OCI-LY7 (cell line): ENCODE measurements at regions not wholly inside any gene's neighbourhood (a gene's known extent, or its start where the extent isn't known, plus 50 kb on each side); places are given as distances from the start of the nearest gene placed in this dataset.

ENCODE experiments used
- BruUV-seq: library from RNA; stranded (reverse); fragments of 400-500 nt; replicated peaks from 2 replicates; lab custom pipeline; 2021; lab: Mats Ljungman, UMichigan
- CTCF ChIA-PET: fragments of 300-600 bp; sonication (Branson Sonifier 250); formaldehyde crosslinking; loops from one replicate; lab custom pipeline; 2022; ENCODE audit warnings: antibody characterized with exemption; ENCODE audit not compliant: unreplicated experiment; lab: Charles Lee
- POLR2A ChIA-PET: fragments of 300-600 bp; sonication (Branson Sonifier 250); formaldehyde crosslinking; loops from one replicate; lab custom pipeline; 2022; ENCODE audit warnings: antibody characterized with exemption; lab: Charles Lee
- DNase-seq: peaks from one replicate; pipeline ENCODE4 v3.0.0-alpha.2; 2015; ENCODE audit warnings: low spot score
- H2AFZ ChIP-seq: fragments of 200-600 bp; sonication (generic), shearing (Covaris generic); 2 replicates; pipeline ENCODE4 v1.6.1; 2014; ENCODE audit warnings: mild to moderate bottlenecking, antibody characterized with exemption, low read length, moderate library complexity
- H3K27ac ChIP-seq: fragments of 200-600 bp; sonication (generic); 2 replicates; pipeline ENCODE4 v1.5.1; 2014; ENCODE audit warnings: mixed run types, low read depth, mild to moderate bottlenecking, moderate library complexity, low read length, inconsistent platforms; ENCODE audit not compliant: poor library complexity, severe bottlenecking
- H3K36me3 ChIP-seq: fragments of 200-600 bp; sonication (generic); 2 replicates; pipeline ENCODE4 v1.6.1; 2014; ENCODE audit warnings: mild to moderate bottlenecking, antibody characterized with exemption, low read length, moderate library complexity, mixed read lengths; ENCODE audit not compliant: insufficient read depth
- H3K4me1 ChIP-seq: fragments of 200-600 bp; sonication (generic); 2 replicates; pipeline ENCODE4 v1.5.1; 2014; ENCODE audit warnings: mild to moderate bottlenecking, low read length; ENCODE audit not compliant: insufficient read depth, poor library complexity, severe bottlenecking
- H3K4me2 ChIP-seq: fragments of 200-600 bp; sonication (generic); 2 replicates; pipeline ENCODE4 v1.6.1; 2014; ENCODE audit warnings: mild to moderate bottlenecking, low read length
- H3K4me3 ChIP-seq: fragments of 200-600 bp; sonication (generic); 2 replicates; pipeline ENCODE4 v1.5.1; 2014; ENCODE audit warnings: mild to moderate bottlenecking, low read depth, low read length; ENCODE audit not compliant: poor library complexity, severe bottlenecking
- H3K79me2 ChIP-seq: fragments of 200-600 bp; sonication (generic); 2 replicates; pipeline ENCODE4 v1.6.1; 2016; ENCODE audit warnings: low read depth, mild to moderate bottlenecking, low read length, moderate library complexity, mixed read lengths; ENCODE audit not compliant: insufficient read depth
- H3K9me2 ChIP-seq: fragments of 200-600 bp; sonication (generic); 2 replicates; pipeline ENCODE4 v1.6.1; 2016; ENCODE audit warnings: mild to moderate bottlenecking, low read length, mixed read lengths; ENCODE audit not compliant: insufficient read depth
- H3K9me3 ChIP-seq: fragments of 200-600 bp; sonication (generic); 2 replicates; pipeline ENCODE4 v1.6.1; 2014; ENCODE audit warnings: mild to moderate bottlenecking, mixed run types, low read length, mixed read lengths
- H4K20me1 ChIP-seq: fragments of 200-600 bp; sonication (generic); 2 replicates; pipeline ENCODE4 v1.6.1; 2014; ENCODE audit warnings: mild to moderate bottlenecking, antibody characterized with exemption, low read length, moderate library complexity, mixed read lengths; ENCODE audit not compliant: insufficient read depth
- CTCF ChIP-seq: fragments of 200-600 bp; sonication (generic); conservative IDR thresholded peaks from 2 replicates; pipeline ENCODE4 v1.5.1; 2014; ENCODE audit warnings: mild to moderate bottlenecking, antibody characterized with exemption, low read length, moderate library complexity, mixed read lengths
- EZH2phosphoT487 ChIP-seq: fragments of 200-600 bp; sonication (generic); IDR thresholded peaks from 2 replicates; pipeline ENCODE4 v1.6.1; 2018; ENCODE audit warnings: low read depth, borderline replicate concordance, mild to moderate bottlenecking, mixed run types, antibody characterized with exemption, low read length, moderate library complexity, mixed read lengths
- intact Hi-C: fragments of 100-400 bp; cut with micrococcal nuclease; formaldehyde crosslinking; loops from one replicate; pipeline ENCODE4 v1.10.0; 2022; ENCODE audit not compliant: unreplicated experiment

- Histone ChIP-seq H3K9me3 (no peaks in the 10 kb centered on the region), H3K36me3 (no peaks in the 10 kb centered on the region), H3K9me2 (no peaks in the 10 kb centered on the region), H2AFZ (no peak overlapping the region), H3K4me1 (peaks cover 4% of the 10 kb centered on the region), H4K20me1 (no peaks in the 10 kb centered on the region), H3K79me2 (no peaks in the 10 kb centered on the region), H3K4me3 (no peak overlapping the region), H3K4me2 (peak overlapping the region; percentile 5; the same call in 1 of the 2 replicates), H3K27ac (no peak overlapping the region)
- intact Hi-C loops: loop anchor here (10.0 kb wide), 1 partner anchor 1307 kb away; no protein-coding TSS in a partner anchor
- TF ChIP-seq EZH2phosphoT487 (no peak), CTCF (peak; percentile 83)
- DNase-seq: peak; percentile 70
- BruUV-seq: no TSS peak
- ChIA-PET POLR2A (interaction anchor here (0.7 to 0.9 kb wide), 2 partner anchors 31 to 287 kb away, joined by 3 read pairs; no protein-coding TSS in a partner anchor), CTCF (no interaction called here)
Measured at GRCh38 chr3:189041482-189042090, 130.2 kb upstream of the TPRG1 start.

- BruUV-seq: no TSS peak
Measured at GRCh38 chr3:189042832-189043231, 128.9 kb upstream of the TPRG1 start.

More at GRCh38 chr3:189042832-189043231, 128.9 kb upstream of the TPRG1 start:
- Histone ChIP-seq H4K20me1 (no peaks in the 10 kb centered on the region), H3K9me3 (no peaks in the 10 kb centered on the region), H3K4me3 (no peak overlapping the region), H3K36me3 (no peaks in the 10 kb centered on the region), H2AFZ (no peak overlapping the region), H3K79me2 (no peaks in the 10 kb centered on the region), H3K27ac (no peak overlapping the region), H3K9me2 (no peaks in the 10 kb centered on the region), H3K4me2 (no peak overlapping the region), H3K4me1 (peaks cover 4% of the 10 kb centered on the region)
- POLR2A ChIA-PET: interaction anchor here (0.7 kb wide), 1 partner anchor 16 kb away, joined by 3 read pairs; no protein-coding TSS in a partner anchor
- intact Hi-C loops: loop anchor here (10.0 kb wide), 1 partner anchor 1308 kb away; no protein-coding TSS in a partner anchor
- DNase-seq: no peak
- CTCF ChIA-PET: no interaction called here
- no peak for TF ChIP-seq CTCF
- TF ChIP-seq EZH2phosphoT487: no peak
